Mesendoderm (in vitro differentiated cells): ENCODE measurements at regions not wholly inside any gene's neighbourhood (a gene's known extent, or its start where the extent isn't known, plus 50 kb on each side); places are given as distances from the start of the nearest gene placed in this dataset.
"Not testable (repeated sequence)": the region's sequence is repeated elsewhere in the genome, so short reads cannot be mapped to it uniquely, and the experiment has no call there.

ENCODE experiments used
- DNase-seq: peaks from one replicate; pipeline ENCODE4 v3.0.0; 2013
- H2AK5ac ChIP-seq: 2 replicates; pipeline ENCODE4 v1.6.1; 2013; ENCODE audit warnings: low read length, inconsistent platforms
- H2BK120ac ChIP-seq: 2 replicates; pipeline ENCODE4 v1.6.1; 2013; ENCODE audit warnings: low read depth, mild to moderate bottlenecking, low read length, moderate library complexity, mixed read lengths
- H2BK15ac ChIP-seq: replicated peaks from 2 replicates; pipeline ENCODE4 v1.6.1; 2013; ENCODE audit warnings: low read depth, mild to moderate bottlenecking, moderate library complexity
- H2BK5ac ChIP-seq: 2 replicates; pipeline ENCODE4 v1.6.1; 2013; ENCODE audit warnings: low read length, inconsistent platforms
- H3K18ac ChIP-seq: 2 replicates; pipeline ENCODE4 v1.6.1; 2013; ENCODE audit warnings: mild to moderate bottlenecking, low read length, mixed read lengths
- H3K23ac ChIP-seq: one replicate; pipeline ENCODE4 v1.6.1; 2013; ENCODE audit warnings: low read length
- H3K27ac ChIP-seq: 2 replicates; pipeline ENCODE4 v1.5.1; 2013; ENCODE audit warnings: low read depth, mild to moderate bottlenecking, inconsistent platforms, low read length, moderate library complexity
- H3K27me3 ChIP-seq: 2 replicates; pipeline ENCODE4 v1.6.1; 2013; ENCODE audit warnings: low read length, control low read depth, mild to moderate bottlenecking, inconsistent platforms; ENCODE audit not compliant: insufficient read depth, poor library complexity
- H3K36me3 ChIP-seq: 2 replicates; pipeline ENCODE4 v1.6.1; 2013; ENCODE audit warnings: low read length, inconsistent platforms; ENCODE audit not compliant: control insufficient read depth, insufficient read depth
- H3K4ac ChIP-seq: one replicate; pipeline ENCODE4 v1.6.1; 2013; ENCODE audit warnings: low read depth, mild to moderate bottlenecking, low read length, moderate library complexity
- H3K4me1 ChIP-seq: 2 replicates; pipeline ENCODE4 v1.6.1; 2013; ENCODE audit warnings: low read depth, low read length, inconsistent platforms; ENCODE audit not compliant: control insufficient read depth
- H3K4me2 ChIP-seq: 2 replicates; pipeline ENCODE4 v1.6.1; 2013; ENCODE audit warnings: low read length
- H3K4me3 ChIP-seq: 2 replicates; pipeline ENCODE4 v1.5.1; 2013; ENCODE audit warnings: mild to moderate bottlenecking, low read length
- H3K56ac ChIP-seq: one replicate; pipeline ENCODE4 v1.6.1; 2013; ENCODE audit warnings: low read length
- H3K79me1 ChIP-seq: 2 replicates; pipeline ENCODE4 v1.6.1; 2013; ENCODE audit warnings: low read length, inconsistent platforms
- H3K79me2 ChIP-seq: 2 replicates; pipeline ENCODE4 v1.6.1; 2013; ENCODE audit warnings: mild to moderate bottlenecking, low read length; ENCODE audit not compliant: control insufficient read depth, insufficient read depth
- H3K9ac ChIP-seq: 2 replicates; pipeline ENCODE4 v1.6.1; 2013; ENCODE audit warnings: low read length, inconsistent platforms
- H4K5ac ChIP-seq: one replicate; pipeline ENCODE4 v1.6.1; 2013; ENCODE audit warnings: low read length
- H4K8ac ChIP-seq: one replicate; pipeline ENCODE4 v1.6.1; 2013; ENCODE audit warnings: low read depth, mild to moderate bottlenecking, control low read depth, low read length, moderate library complexity
- WGBS: extraction: QIAGEN DNeasy Blood & Tissue Kit; methylation state at CpG from one replicate; pipeline ENCODE4 v1.1.7; 2013; ENCODE audit warnings: low lambda C conversion rate, missing lambda C conversion rate; ENCODE audit not compliant: insufficient coverage; ENCODE audit errors: extremely low coverage; 5-methylcytosine and 5-hydroxymethylcytosine counted together

GRCh38 chr10:76618171-76618570 is 1019.4 kb downstream of the KCNMA1 start:
- Histone ChIP-seq H4K8ac (no peak overlapping the region), H2AK5ac (no peak overlapping the region), H3K79me2 (no peaks in the 10 kb centered on the region), H3K79me1 (no peaks in the 10 kb centered on the region), H3K9ac (no peak overlapping the region), H4K5ac (no peak overlapping the region), H3K23ac (no peak overlapping the region), H3K27ac (no peak overlapping the region), H2BK15ac (no peak overlapping the region), H3K18ac (no peak overlapping the region), H2BK5ac (no peak overlapping the region), H3K36me3 (no peaks in the 10 kb centered on the region), H2BK120ac (no peak overlapping the region), H3K4ac (no peak overlapping the region), H3K27me3 (no peaks in the 10 kb centered on the region), H3K56ac (no peak overlapping the region), H3K4me1 (no peaks in the 10 kb centered on the region), H3K4me3 (no peak overlapping the region), H3K4me2 (no peak overlapping the region)
- no peak for DNase-seq
- WGBS: no CpG with 5 or more reads among the region's 2 CpGs

GRCh38 chr10:76616666-76617065 is 1020.9 kb downstream of the KCNMA1 start:
- not testable (repeated sequence) for H3K18ac ChIP-seq, H3K4ac ChIP-seq, H2AK5ac ChIP-seq, H3K4me3 ChIP-seq, H4K5ac ChIP-seq, H2BK5ac ChIP-seq, H2BK120ac ChIP-seq, H3K4me1 ChIP-seq, H3K36me3 ChIP-seq, DNase-seq, H2BK15ac ChIP-seq, H3K27me3 ChIP-seq, H3K27ac ChIP-seq, H3K4me2 ChIP-seq, H3K56ac ChIP-seq, H4K8ac ChIP-seq, H3K23ac ChIP-seq, H3K79me1 ChIP-seq, H3K9ac ChIP-seq, H3K79me2 ChIP-seq

- no peak overlapping the region for H3K23ac ChIP-seq
- no peaks in the 10 kb centered on the region for H3K4me1 ChIP-seq
- WGBS: no CpG with 5 or more reads among the region's 1 CpG
- H2AK5ac ChIP-seq: no peak overlapping the region
- H4K8ac ChIP-seq: no peak overlapping the region
- H3K79me2 ChIP-seq: no peaks in the 10 kb centered on the region
- no peak overlapping the region for H3K4me3 ChIP-seq
- no peak overlapping the region for H3K4me2 ChIP-seq
- H3K27ac ChIP-seq: no peak overlapping the region
- H3K27me3 ChIP-seq: no peaks in the 10 kb centered on the region
- H3K36me3 ChIP-seq: no peaks in the 10 kb centered on the region
- no peak overlapping the region for H3K4ac ChIP-seq
- DNase-seq: no peak
- no peak overlapping the region for H3K56ac ChIP-seq
- H3K18ac ChIP-seq: no peak overlapping the region
- no peak overlapping the region for H4K5ac ChIP-seq
- no peaks in the 10 kb centered on the region for H3K79me1 ChIP-seq
- H2BK120ac ChIP-seq: no peak overlapping the region
- no peak overlapping the region for H3K9ac ChIP-seq
- no peak overlapping the region for H2BK5ac ChIP-seq
- no peak overlapping the region for H2BK15ac ChIP-seq
Observed at GRCh38 chr10:76615049-76615448, 1022.6 kb downstream of the KCNMA1 start.
